GM12874 (cell line): ENCODE measurements at regions not wholly inside any gene's neighbourhood (a gene's known extent, or its start where the extent isn't known, plus 50 kb on each side); places are given as distances from the start of the nearest gene placed in this dataset.

Experiments
- CTCF ChIP-seq: IDR thresholded peaks from 2 replicates; pipeline ENCODE4 v1.5.1; 2011; ENCODE audit warnings: low read depth, mild to moderate bottlenecking, control low read depth, low read length, moderate library complexity; ENCODE audit not compliant: insufficient read depth

- no peak for TF ChIP-seq CTCF
Observed at GRCh38 chr2:8502316-8502715, 179.5 kb upstream of the ID2 start.

GRCh38 chr2:8505311-8505920, 176.4 kb upstream of the ID2 start:
- TF ChIP-seq CTCF = no peak

- no peak for TF ChIP-seq CTCF
Observed at GRCh38 chr2:8506746-8507145, 175.1 kb upstream of the ID2 start.

- no peak for TF ChIP-seq CTCF
Observed at GRCh38 chr2:8508766-8509165, 173.1 kb upstream of the ID2 start.

GRCh38 chr2:8509621-8510020, 172.2 kb upstream of the ID2 start:
- no peak for TF ChIP-seq CTCF

GRCh38 chr2:8510519-8510918, 171.3 kb upstream of the ID2 start:
- TF ChIP-seq CTCF = no peak

- no peak for TF ChIP-seq CTCF
Observed at GRCh38 chr2:8511868-8512612, 169.8 kb upstream of the ID2 start.
